ENCODE measurements at regions not wholly inside any gene's neighbourhood (a gene's known extent, or its start where the extent isn't known, plus 50 kb on each side); places are given as distances from the start of the nearest gene placed in this dataset.
A peak's percentile ranks its signal among the peaks of the same experiment; 100 is the strongest.
"Not testable (repeated sequence)": the region's sequence is repeated elsewhere in the genome, so short reads cannot be mapped to it uniquely, and the experiment has no call there.

DNA sequence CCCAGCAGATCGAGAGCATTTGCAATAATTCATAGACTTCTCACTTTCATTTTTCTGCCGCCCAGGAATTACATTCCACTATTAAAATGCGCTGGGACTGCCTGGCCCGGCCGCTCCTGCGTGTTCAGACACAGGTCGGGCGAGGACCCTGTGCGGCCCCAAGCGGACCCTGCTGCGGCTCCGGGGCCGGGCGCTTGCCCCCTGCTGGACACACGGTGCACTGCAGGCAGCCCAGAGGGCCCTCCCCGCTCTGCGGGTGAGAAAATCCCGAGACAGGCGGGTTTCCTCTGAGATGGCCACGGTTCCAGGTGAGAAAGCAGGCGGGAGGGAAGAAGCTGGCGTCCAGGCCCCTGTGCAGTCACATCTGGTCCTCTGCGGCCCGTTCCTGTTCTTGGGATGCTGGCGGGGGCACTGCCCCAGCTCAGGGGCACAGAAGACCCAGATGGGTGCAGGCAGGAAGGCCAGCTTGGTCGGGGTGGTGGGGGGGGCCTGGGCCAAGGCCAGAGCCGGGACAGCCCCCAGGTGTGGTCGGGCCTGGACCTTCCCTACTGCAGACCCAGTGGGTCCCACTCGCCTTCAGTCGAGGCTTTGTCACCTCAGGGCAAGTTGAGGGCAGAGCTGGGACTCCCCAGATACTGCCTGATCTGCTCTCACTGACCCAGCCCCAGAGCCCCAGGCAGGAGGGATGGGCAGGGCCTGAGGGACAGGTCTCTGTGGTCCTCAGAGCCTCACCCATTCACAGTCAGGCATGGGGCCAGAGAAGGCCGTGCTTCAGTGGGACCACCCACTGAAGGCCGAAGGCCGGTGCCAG is 135.1 kb downstream of the FAM53A start:
- peak overlapping the region; percentile 60 for H3K4me3 Mint-ChIP-seq

More for the DNA sequence above, 135.1 kb downstream of the FAM53A start:
- DNase-seq: peak; percentile 67
- H3K4me1 Mint-ChIP-seq; H3K79me2 ChIP-seq (ENCODE audit: control insufficient read depth, insufficient read depth, low read length); H3K27ac Mint-ChIP-seq; H3K9me3 Mint-ChIP-seq (ENCODE audit: insufficient read depth); POLR2A ChIA-PET; H3K9me3 ChIP-seq (ENCODE audit: control extremely low read depth in 1 of 3, control insufficient read depth in 2 of 3, insufficient read depth in 1 of 3, low read length in 2 of 3); H3K4me1 ChIP-seq (ENCODE audit: control insufficient read depth in 2 of 2, insufficient read depth in 2 of 2, low read length in 2 of 2); H3K36me3 ChIP-seq (replicated peaks in 1 of 2; ENCODE audit: control extremely low read depth in 1 of 2, control insufficient read depth in 1 of 2, extremely low read depth in 1 of 2, insufficient read depth in 2 of 2, low read length in 1 of 2); intact Hi-C loops (cut with micrococcal nuclease); H3K27ac ChIP-seq (ENCODE audit: low read length in 2 of 2); H3K9ac ChIP-seq (ENCODE audit: low read length); H4K20me1 ChIP-seq (ENCODE audit: control insufficient read depth, insufficient read depth, low read length, poor library complexity, severe bottlenecking): not testable (repeated sequence)
- Histone ChIP-seq H2AFZ (ENCODE audit: insufficient read depth, low read depth, low read length, poor library complexity, severe bottlenecking) (peak overlapping the region; percentile 28), H3K4me3 (ENCODE audit: control extremely low read depth in 1 of 5, extremely low read depth in 1 of 5, insufficient read depth in 1 of 5, low read depth in 2 of 5, low read length in 4 of 5) (peak overlapping the region in 3 of 5 experiments; percentile 6 to 29 (median 17)), H3K27me3 (replicated peaks in 1 of 4; ENCODE audit: control extremely low read depth in 1 of 4, control insufficient read depth in 3 of 4, insufficient read depth in 4 of 4, low read length in 3 of 4) (peaks cover 0 to 11% (median 0%) of the 10 kb centered on the region in 4 experiments), H3K4me2 (replicated peaks; ENCODE audit: low read depth, low read length, poor library complexity, severe bottlenecking) (peak overlapping the region; percentile 55)
- CTCF ChIA-PET: interaction anchor here (0.7 to 1.0 kb wide), 2 partner anchors 33 to 68 kb away, joined by 3 read pairs; no protein-coding TSS in a partner anchor
- TF ChIP-seq, protein P1, sequence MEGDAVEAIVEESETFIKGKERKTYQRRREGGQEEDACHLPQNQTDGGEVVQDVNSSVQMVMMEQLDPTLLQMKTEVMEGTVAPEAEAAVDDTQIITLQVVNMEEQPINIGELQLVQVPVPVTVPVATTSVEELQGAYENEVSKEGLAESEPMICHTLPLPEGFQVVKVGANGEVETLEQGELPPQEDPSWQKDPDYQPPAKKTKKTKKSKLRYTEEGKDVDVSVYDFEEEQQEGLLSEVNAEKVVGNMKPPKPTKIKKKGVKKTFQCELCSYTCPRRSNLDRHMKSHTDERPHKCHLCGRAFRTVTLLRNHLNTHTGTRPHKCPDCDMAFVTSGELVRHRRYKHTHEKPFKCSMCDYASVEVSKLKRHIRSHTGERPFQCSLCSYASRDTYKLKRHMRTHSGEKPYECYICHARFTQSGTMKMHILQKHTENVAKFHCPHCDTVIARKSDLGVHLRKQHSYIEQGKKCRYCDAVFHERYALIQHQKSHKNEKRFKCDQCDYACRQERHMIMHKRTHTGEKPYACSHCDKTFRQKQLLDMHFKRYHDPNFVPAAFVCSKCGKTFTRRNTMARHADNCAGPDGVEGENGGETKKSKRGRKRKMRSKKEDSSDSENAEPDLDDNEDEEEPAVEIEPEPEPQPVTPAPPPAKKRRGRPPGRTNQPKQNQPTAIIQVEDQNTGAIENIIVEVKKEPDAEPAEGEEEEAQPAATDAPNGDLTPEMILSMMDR (IDR thresholded peaks at IDR 0.05): peak; percentile 97
- peak; percentile 90 for ATAC-seq (ENCODE audit: low read depth)
- WGBS (ENCODE audit: insufficient coverage): 23% methylated on average over 33 of the region's 33 CpGs
- peaks cover 17% of the 10 kb centered on the region for H3K27me3 Mint-ChIP-seq
